H9 (cell line): ENCODE measurements at regions not wholly inside any gene's neighbourhood (a gene's known extent, or its start where the extent isn't known, plus 50 kb on each side); places are given as distances from the start of the nearest gene placed in this dataset.
A peak's percentile ranks its signal among the peaks of the same experiment; 100 is the strongest.

ENCODE experiments used
- DNase-seq: peaks from one replicate; pipeline ENCODE4 v3.0.0-alpha.2; 2017
- H2AFZ ChIP-seq: one replicate; pipeline ENCODE4 v1.6.1; 2013; ENCODE audit warnings: mild to moderate bottlenecking, low read length, control low read depth, moderate library complexity
- H2AK5ac ChIP-seq: 2 replicates; pipeline ENCODE4 v1.6.1; 2013; ENCODE audit warnings: low read length, control low read depth, mixed read lengths; ENCODE audit not compliant: insufficient read length
- H2BK120ac ChIP-seq: one replicate; pipeline ENCODE4 v1.6.1; 2013; ENCODE audit warnings: low read depth, mild to moderate bottlenecking, low read length, control low read depth, inconsistent platforms; ENCODE audit not compliant: poor library complexity, severe bottlenecking
- H2BK12ac ChIP-seq: 2 replicates; pipeline ENCODE4 v1.6.1; 2013; ENCODE audit warnings: low read length, control low read depth, mixed read lengths, low read depth; ENCODE audit not compliant: insufficient read length
- H2BK15ac ChIP-seq: 2 replicates; pipeline ENCODE4 v1.6.1; 2013; ENCODE audit warnings: low read depth, low read length, control low read depth
- H2BK20ac ChIP-seq: one replicate; pipeline ENCODE4 v1.6.1; 2013; ENCODE audit warnings: low read depth, mild to moderate bottlenecking, low read length, control low read depth, inconsistent platforms; ENCODE audit not compliant: poor library complexity, severe bottlenecking
- H2BK5ac ChIP-seq: 2 replicates; pipeline ENCODE4 v1.6.1; 2013; ENCODE audit warnings: low read length, control low read depth, mixed read lengths; ENCODE audit not compliant: insufficient read length
- H3K14ac ChIP-seq: 2 replicates; pipeline ENCODE4 v1.6.1; 2013; ENCODE audit warnings: low read length, control low read depth; ENCODE audit not compliant: insufficient read depth
- H3K18ac ChIP-seq: 2 replicates; pipeline ENCODE4 v1.6.1; 2013; ENCODE audit warnings: low read depth, mild to moderate bottlenecking, mixed read lengths, low read length, control low read depth; ENCODE audit not compliant: insufficient read length
- H3K23ac ChIP-seq: 2 replicates; pipeline ENCODE4 v1.6.1; 2013; ENCODE audit warnings: low read length, control low read depth, mixed read lengths, low read depth; ENCODE audit not compliant: insufficient read length
- H3K23me2 ChIP-seq: 2 replicates; pipeline ENCODE4 v1.6.1; 2013; ENCODE audit warnings: low read depth, mild to moderate bottlenecking, mixed read lengths, low read length, control low read depth; ENCODE audit not compliant: insufficient read length, poor library complexity, severe bottlenecking
- H3K27ac ChIP-seq: 2 replicates; pipeline ENCODE4 v1.5.1; 2013; ENCODE audit warnings: low read length, control low read depth, mixed read lengths, low read depth; ENCODE audit not compliant: insufficient read length
- H3K27me3 ChIP-seq: 2 replicates; pipeline ENCODE4 v1.6.1; 2013; ENCODE audit warnings: low read length, control low read depth, inconsistent platforms; ENCODE audit not compliant: insufficient read depth
- H3K4ac ChIP-seq: 2 replicates; pipeline ENCODE4 v1.6.1; 2013; ENCODE audit warnings: low read depth, mild to moderate bottlenecking, control low read depth, inconsistent platforms, low read length, moderate library complexity
- H3K4me1 ChIP-seq: 2 replicates; pipeline ENCODE4 v1.6.1; 2013; ENCODE audit warnings: low read length, control low read depth, inconsistent platforms; ENCODE audit not compliant: insufficient read depth
- H3K4me2 ChIP-seq: 2 replicates; pipeline ENCODE4 v1.6.1; 2013; ENCODE audit warnings: low read length, control low read depth, mixed read lengths; ENCODE audit not compliant: insufficient read length, insufficient read depth
- H3K56ac ChIP-seq: 2 replicates; pipeline ENCODE4 v1.6.1; 2013; ENCODE audit warnings: low read depth, mild to moderate bottlenecking, mixed read lengths, low read length, control low read depth; ENCODE audit not compliant: insufficient read length
- H3K79me1 ChIP-seq: 2 replicates; pipeline ENCODE4 v1.6.1; 2013; ENCODE audit warnings: low read depth, mild to moderate bottlenecking, moderate library complexity, low read length, control low read depth, inconsistent platforms; ENCODE audit not compliant: insufficient read depth, poor library complexity, severe bottlenecking
- H3K79me2 ChIP-seq: 2 replicates; pipeline ENCODE4 v1.6.1; 2013; ENCODE audit warnings: low read length, control low read depth, inconsistent platforms; ENCODE audit not compliant: insufficient read depth
- H3K9ac ChIP-seq: 2 replicates; pipeline ENCODE4 v1.6.1; 2013; ENCODE audit warnings: low read length, control low read depth, mixed read lengths; ENCODE audit not compliant: insufficient read length; ENCODE audit errors: extremely low read depth
- H3K9me3 ChIP-seq: one replicate; pipeline ENCODE4 v1.6.1; 2013; ENCODE audit warnings: low read depth, low read length, inconsistent platforms; ENCODE audit not compliant: control insufficient read depth
- H3T11ph ChIP-seq: one replicate; pipeline ENCODE4 v1.6.1; 2013; ENCODE audit warnings: mild to moderate bottlenecking, low read length, control low read depth, inconsistent platforms
- H4K20me1 ChIP-seq: one replicate; pipeline ENCODE4 v1.6.1; 2013; ENCODE audit not compliant: control insufficient read depth, insufficient read length, insufficient read depth
- H4K5ac ChIP-seq: 2 replicates; pipeline ENCODE4 v1.6.1; 2013; ENCODE audit warnings: low read depth, mild to moderate bottlenecking, mixed read lengths, low read length, control low read depth; ENCODE audit not compliant: insufficient read length
- H4K8ac ChIP-seq: replicated peaks from 2 replicates; pipeline ENCODE4 v1.6.1; 2013; ENCODE audit warnings: low read length, control low read depth, mixed read lengths, low read depth; ENCODE audit not compliant: insufficient read length
- H4K91ac ChIP-seq: 2 replicates; pipeline ENCODE4 v1.6.1; 2013; ENCODE audit warnings: low read depth, mild to moderate bottlenecking, moderate library complexity, mixed read lengths, low read length, control low read depth; ENCODE audit not compliant: insufficient read length
- H3K27ac Mint-ChIP-seq, 3 experiments: 2 replicates in 2 of 3; 3 replicates in 1 of 3; pipeline ENCODE4 v1.8.0; 2020 to 2021; ENCODE audit warnings: mixed read lengths in 3 of 3, mild to moderate bottlenecking in 1 of 3, moderate library complexity in 1 of 3
- H3K27me3 Mint-ChIP-seq: 2 replicates; pipeline ENCODE4 v1.8.0; 2021; ENCODE audit warnings: low read depth, mild to moderate bottlenecking, moderate library complexity, mixed read lengths
- H3K36me3 Mint-ChIP-seq, 3 experiments: 2 replicates in 2 of 3; 3 replicates in 1 of 3; pipeline ENCODE4 v1.8.0; 2020 to 2021; ENCODE audit warnings: low read depth in 3 of 3, mixed read lengths in 3 of 3; ENCODE audit not compliant: insufficient read depth in 1 of 3
- H3K4me1 Mint-ChIP-seq, 2 experiments: 2 replicates each; pipeline ENCODE4 v1.8.0; 2020; ENCODE audit warnings: mixed read lengths in 2 of 2
- H3K4me3 Mint-ChIP-seq, 2 experiments: 2 replicates in 1 of 2; 3 replicates in 1 of 2; pipeline ENCODE4 v1.8.0; 2020 to 2021; ENCODE audit warnings: mild to moderate bottlenecking in 2 of 2, mixed read lengths in 2 of 2, moderate library complexity in 1 of 2
- H3K9me3 Mint-ChIP-seq, 2 experiments: 2 replicates in 1 of 2; 3 replicates in 1 of 2; pipeline ENCODE4 v1.8.0; 2020; ENCODE audit warnings: mild to moderate bottlenecking in 2 of 2, mixed read lengths in 2 of 2, moderate library complexity in 1 of 2
- CTCF ChIP-seq: fragments of 200-600 bp; sonication (generic); conservative IDR thresholded peaks from 3 replicates; pipeline ENCODE4 v1.8.0; 2021; ENCODE audit warnings: antibody characterized with exemption, mild to moderate bottlenecking

- H4K91ac ChIP-seq = no peak overlapping the region
- no peak overlapping the region for H2BK12ac ChIP-seq
- H3K4me1 Mint-ChIP-seq = peaks cover 19 to 21% of the 10 kb centered on the region in 2 experiments
- no peak overlapping the region for H3K14ac ChIP-seq
- H3K9ac ChIP-seq = no peak overlapping the region
- H3K27ac Mint-ChIP-seq = peak overlapping the region in 1 of 3 experiments; percentile 77; a peak in 2 of 7 replicates
- no peak overlapping the region for H2BK120ac ChIP-seq
- H3K4me2 ChIP-seq = no peak overlapping the region
- no peak overlapping the region for H2AK5ac ChIP-seq
- no peak overlapping the region for H3K56ac ChIP-seq
- H3K27me3 ChIP-seq = no peaks in the 10 kb centered on the region
- H3K4me1 ChIP-seq = no peaks in the 10 kb centered on the region; the same call in 1 of the 2 replicates
- H2BK5ac ChIP-seq = no peak overlapping the region
- H4K8ac ChIP-seq = no peak overlapping the region
- DNase-seq = no peak
- no peaks in the 10 kb centered on the region for H3K36me3 Mint-ChIP-seq
- no peaks in the 10 kb centered on the region for H3K9me3 ChIP-seq
- no peaks in the 10 kb centered on the region for H3K27me3 Mint-ChIP-seq
- H3K27ac ChIP-seq = no peak overlapping the region
- H3K79me1 ChIP-seq = no peaks in the 10 kb centered on the region
- TF ChIP-seq CTCF = no peak
- H3K23ac ChIP-seq = no peak overlapping the region
- no peaks in the 10 kb centered on the region for H4K20me1 ChIP-seq
- no peaks in the 10 kb centered on the region; a peak in 1 of 5 replicates for H3K9me3 Mint-ChIP-seq
- no peak overlapping the region for H4K5ac ChIP-seq
- H3T11ph ChIP-seq = no peak overlapping the region
- H2AFZ ChIP-seq = no peak overlapping the region
- H3K23me2 ChIP-seq = no peaks in the 10 kb centered on the region
- H2BK15ac ChIP-seq = no peak overlapping the region
- H2BK20ac ChIP-seq = no peak overlapping the region
- H3K18ac ChIP-seq = no peak overlapping the region
- no peak overlapping the region for H3K4me3 Mint-ChIP-seq
- no peak overlapping the region for H3K4ac ChIP-seq
- no peaks in the 10 kb centered on the region for H3K79me2 ChIP-seq
These were observed 1038.3 kb downstream of the RAPGEF2 start for GRCh38 chr4:160141206-160141605.
